HG02943 (cell line): ENCODE measurements at regions not wholly inside any gene's neighbourhood (a gene's known extent, or its start where the extent isn't known, plus 50 kb on each side); places are given as distances from the start of the nearest gene placed in this dataset.

Experiments used
- ATAC-seq: cut with Tn5 transposase; IDR thresholded peaks from one replicate; pipeline ENCODE4 v1.9.1; 2021; ENCODE audit warnings: mild to moderate bottlenecking, low read depth, moderate library complexity; ENCODE audit not compliant: unreplicated experiment

DNA sequence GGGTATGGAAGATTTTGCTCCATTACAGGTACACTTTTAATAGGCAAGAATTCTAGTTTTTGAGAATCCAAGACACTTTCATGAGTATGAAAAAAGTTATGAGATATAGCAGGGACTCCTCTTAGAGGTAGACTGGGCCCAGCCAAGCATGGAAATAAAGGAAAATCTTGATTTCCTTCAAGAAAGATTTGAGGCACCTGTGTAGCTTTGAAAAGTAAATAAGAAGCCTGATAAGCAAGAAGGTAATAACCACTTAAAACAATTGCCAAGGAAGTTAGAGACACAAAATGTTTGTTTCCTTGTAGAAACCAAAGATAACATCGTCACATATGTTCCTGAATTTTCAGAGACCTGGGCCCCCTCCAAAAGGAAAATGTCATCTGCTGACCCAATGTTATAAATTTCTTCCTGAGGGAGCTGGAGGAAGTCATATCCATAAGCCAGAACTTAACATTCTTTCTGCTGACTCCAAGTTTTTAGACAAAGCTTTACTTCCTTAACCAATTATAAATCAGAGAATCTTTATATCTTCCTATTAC lies 314.5 kb upstream of the ANO3 start:
- no peak for ATAC-seq

DNA sequence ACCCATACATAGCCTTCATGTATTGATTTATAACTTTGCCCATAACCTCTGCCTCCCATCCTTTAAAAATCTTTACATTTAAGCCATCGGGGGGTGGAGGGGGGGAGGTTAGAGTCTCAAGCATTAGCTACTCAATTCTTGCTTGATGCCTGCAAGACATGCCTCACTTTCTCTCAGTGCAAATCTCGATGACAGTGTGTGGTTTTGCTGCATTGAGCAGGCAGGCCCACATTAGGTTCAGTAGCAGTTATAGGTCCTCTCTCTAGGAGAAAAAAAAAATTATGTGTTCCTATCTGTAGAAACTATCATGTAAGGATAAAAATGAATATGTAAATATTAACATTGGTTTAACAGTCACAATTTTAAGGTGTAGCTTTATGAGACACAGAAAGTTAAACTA lies 314.0 kb upstream of the ANO3 start:
- no peak for ATAC-seq

- ATAC-seq = no peak
These were observed 313.6 kb upstream of the ANO3 start for GRCh38 chr11:26018336-26018735.

DNA sequence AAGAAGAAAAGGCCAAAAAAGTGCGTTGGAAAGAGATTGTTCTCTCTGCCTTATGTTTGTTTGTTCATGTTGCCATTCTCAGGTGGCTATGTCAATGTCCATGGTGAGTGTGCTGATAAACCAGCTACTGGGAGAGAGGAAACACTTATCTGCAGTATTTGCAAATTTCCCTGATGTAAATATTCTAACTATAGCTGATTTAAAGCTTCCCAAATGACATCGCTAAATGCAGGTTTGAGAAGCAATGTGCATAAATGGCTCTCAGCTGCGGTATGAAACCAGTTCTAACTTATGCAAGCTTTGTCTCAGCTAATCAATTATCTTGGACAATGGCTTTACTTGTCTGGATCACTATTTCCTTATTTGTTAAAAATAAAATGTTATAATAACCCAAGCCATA lies 312.5 kb upstream of the ANO3 start:
- ATAC-seq = no peak

DNA sequence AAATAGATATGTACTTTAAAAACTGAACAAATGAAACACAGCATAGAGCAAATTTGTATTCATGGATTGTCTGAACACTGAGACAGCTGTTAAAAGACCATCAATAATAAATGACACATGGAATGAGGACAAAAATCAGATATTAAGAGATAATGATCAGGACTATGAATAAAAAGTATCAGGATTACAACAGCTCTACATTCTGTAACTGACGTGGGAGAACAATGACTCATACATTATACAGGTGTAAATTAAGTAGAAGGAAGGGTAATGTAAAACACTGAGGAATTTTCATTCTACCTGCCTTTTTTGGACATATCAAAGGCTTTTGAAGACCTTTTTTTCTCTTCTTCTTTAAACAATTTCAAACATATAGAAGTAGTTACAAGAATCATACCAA lies 310.9 kb upstream of the ANO3 start:
- ATAC-seq = no peak

GRCh38 chr11:26023057-26023456 lies 308.9 kb upstream of the ANO3 start:
- ATAC-seq = no peak

GRCh38 chr11:26025676-26026075 lies 306.3 kb upstream of the ANO3 start:
- no peak for ATAC-seq

GRCh38 chr11:26026078-26026477 lies 305.9 kb upstream of the ANO3 start:
- no peak for ATAC-seq

- peak; percentile 65 for ATAC-seq
These were observed 304.0 kb upstream of the ANO3 start for GRCh38 chr11:26027887-26028286.

GRCh38 chr11:26028393-26028911 lies 303.5 kb upstream of the ANO3 start:
- ATAC-seq = peak; percentile 46

DNA sequence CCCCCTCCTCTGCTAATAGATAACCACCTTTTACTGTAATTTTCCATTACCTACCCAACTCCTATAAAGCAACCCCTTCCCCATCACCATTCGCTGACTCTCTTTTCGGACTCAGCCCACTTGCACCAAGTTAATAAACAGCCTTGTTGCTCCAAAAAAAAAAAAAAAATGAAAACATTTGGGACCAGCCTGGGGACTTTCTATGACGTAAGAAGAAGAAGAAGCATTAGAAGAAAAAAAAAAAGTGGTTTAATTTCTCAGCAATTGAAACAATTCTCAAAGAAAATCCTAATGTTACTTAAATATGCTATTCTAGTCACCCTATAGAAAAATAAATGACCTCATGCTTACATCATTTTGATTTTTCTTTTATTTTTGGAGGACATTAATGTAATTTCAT lies 301.5 kb upstream of the ANO3 start:
- ATAC-seq = no peak

GRCh38 chr11:26032241-26032640 lies 299.7 kb upstream of the ANO3 start:
- ATAC-seq = no peak

- ATAC-seq = no peak
These were observed 296.2 kb upstream of the ANO3 start for GRCh38 chr11:26035696-26036095.

DNA sequence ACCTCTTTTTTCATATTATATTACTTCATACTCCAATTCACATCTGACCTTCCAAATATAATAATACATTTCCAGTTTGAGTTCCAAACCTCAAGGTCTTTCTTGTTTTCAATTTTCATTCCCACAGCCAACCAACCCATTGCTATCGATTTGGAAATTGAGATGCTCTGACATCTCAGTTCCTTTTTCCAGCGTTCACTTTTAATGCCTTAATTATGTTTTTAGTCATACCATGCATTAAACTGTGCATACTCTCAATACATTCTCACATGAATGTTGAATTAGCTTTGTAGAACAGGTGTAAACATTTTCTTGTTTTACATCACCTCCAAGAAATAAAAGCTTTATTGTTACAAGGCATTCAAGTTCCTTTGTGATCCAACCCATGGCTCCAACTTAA lies 294.2 kb upstream of the ANO3 start:
- no peak for ATAC-seq

DNA sequence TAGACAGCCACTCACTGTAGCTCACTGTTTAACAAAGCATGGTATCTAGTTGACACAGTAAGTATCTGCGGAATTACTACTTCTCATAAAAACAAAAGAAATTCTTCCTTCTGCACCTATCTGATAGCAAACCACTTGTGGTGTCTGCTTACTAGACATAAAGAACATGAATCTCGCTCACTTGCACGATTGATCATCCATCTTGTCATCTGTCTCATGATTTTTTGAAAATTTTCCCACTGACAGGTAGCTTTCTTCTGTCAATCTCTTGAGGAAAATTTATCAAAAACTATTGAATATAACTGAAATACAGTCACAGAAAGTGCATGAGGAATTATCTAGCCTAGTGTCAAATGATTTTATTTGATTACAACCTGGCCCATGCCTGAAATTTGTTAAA lies 291.6 kb upstream of the ANO3 start:
- no peak for ATAC-seq

DNA sequence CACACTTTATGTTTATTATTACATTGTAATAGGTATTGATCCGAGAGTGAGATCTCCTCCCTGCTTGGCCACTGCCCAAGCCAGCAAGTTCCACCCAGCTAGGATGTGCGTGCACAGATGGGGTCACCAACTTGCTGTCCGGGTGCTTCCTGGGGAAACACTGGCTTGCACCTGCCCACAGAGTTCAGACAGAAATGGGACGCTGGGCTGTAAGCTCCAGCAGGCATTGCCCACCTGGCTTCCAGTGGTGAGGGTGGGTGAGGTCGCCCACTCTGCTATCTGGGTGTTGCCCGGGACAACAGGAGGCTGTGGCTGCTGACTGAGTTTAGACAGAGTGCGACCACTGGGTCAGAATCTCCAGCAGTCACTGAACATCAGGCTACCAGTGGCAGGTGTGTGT lies 289.8 kb upstream of the ANO3 start:
- ATAC-seq = no peak

DNA sequence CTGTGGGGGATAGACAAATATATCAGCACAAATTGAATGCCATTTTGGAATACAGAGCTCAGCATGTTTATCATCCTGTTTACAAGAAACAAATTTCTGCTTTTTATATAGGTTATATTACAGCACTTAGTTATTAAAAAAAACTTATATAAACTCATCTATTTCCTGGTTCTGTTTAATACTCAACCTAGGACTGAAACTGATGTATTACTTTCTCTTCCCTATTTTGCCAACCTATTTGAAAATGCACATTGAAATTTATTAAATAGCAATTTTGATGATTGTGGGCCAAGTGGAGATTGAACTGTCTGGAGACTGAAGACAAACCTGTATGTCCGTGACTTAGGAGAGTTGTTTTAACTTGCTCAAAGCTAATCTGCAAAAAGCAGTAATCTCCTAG lies 288.3 kb upstream of the ANO3 start:
- ATAC-seq = peak; percentile 69

DNA sequence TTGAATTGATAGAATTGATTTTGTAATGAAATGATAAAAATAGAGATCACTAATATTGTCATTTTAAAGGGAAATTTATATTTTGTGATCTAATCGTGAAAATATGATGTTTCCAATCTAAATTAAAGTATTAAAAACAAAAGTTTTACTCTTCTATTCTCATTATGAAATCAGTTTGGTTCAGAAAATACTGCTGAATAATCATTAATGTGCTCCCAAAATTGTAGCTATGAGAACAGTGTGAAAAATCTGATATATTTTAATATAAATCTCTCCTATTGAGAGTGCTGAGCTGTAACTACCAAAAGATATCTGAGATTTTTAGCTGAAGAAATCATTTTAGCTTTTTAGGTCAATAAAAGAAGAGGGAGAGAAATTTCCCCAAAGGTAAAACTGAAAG lies 287.5 kb upstream of the ANO3 start:
- no peak for ATAC-seq

GRCh38 chr11:26045082-26045481 lies 286.8 kb upstream of the ANO3 start:
- no peak for ATAC-seq

DNA sequence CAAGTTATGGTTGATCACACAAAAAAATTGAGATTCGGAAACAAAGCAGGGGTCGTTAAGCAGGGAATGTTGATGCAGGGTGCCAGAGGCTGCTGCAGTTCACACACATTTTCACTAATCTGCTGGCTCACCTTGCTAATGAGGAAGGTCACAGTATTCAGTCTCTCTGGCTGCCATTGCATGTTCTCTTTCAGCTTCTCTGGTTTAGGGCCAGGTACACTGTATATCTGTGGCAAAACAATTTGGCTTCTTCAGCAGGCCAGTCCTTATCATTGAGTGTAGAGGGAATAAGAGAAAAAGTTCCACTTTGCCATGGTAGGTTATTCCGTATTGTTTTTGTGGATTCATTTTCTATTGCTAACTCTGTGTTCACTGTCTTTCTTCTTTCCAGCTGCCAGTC lies 283.7 kb upstream of the ANO3 start:
- ATAC-seq = no peak

DNA sequence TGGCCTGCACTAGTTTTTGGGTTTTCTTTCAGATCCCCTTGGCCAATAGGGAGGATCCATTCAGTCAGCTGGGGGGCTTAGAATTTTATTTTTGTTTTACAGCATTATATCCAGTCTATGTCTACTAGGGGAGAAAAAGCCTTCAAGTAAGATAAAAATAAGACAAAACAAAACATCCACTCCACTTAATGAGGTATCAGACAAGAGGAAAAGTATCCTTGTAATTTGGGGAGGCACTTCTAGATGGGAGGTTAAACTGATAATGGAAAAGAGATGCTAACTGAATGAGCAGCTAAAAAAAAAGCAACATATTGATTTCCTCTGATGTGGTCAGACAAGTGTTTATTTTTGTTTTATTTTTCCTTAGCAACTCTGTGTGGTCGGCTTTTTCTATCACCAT lies 278.0 kb upstream of the ANO3 start:
- ATAC-seq = no peak

DNA sequence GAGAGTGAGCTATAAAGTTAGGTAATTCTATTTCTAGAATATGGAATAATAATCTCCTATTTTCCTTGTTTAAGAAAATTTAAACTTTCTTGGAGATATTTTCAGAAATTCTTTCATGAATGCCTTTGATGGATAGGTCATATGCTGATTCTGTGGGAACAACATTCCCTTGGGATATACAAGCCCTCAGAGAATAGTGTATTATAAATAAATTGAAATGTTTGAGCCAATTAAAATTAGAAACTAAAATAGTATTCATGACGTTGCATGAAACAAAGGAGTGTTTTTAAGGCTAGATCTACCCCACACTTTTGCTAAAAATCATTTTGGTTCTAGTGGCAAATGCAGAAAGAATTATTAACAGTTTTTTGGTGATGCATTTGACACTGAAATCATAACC lies 269.3 kb upstream of the ANO3 start:
- ATAC-seq = no peak

DNA sequence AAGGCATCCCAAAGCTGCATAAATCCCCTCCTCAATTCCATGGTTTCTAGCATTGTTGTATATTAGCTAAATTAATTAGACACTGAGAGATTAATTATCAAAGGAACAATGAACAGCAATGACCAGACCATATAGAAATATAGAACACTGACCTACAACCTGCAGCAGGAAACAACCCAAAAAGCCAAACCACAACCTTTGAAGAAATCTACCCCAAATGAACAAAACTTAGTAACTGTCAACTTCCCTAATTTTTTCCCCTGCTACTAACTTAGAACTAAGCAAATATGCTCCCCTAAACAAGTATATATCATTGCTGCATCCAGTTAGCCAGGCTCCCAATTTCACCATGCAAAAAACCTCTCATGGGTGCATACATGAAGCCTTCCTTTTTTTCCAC lies 268.0 kb upstream of the ANO3 start:
- ATAC-seq = no peak
